OCI-LY7 (cell line): ENCODE measurements at regions not wholly inside any gene's neighbourhood (a gene's known extent, or its start where the extent isn't known, plus 50 kb on each side); places are given as distances from the start of the nearest gene placed in this dataset.

Experiments used
- BruUV-seq: library from RNA; stranded (reverse); fragments of 400-500 nt; replicated peaks from 2 replicates; lab custom pipeline; 2021; lab: Mats Ljungman, UMichigan
- CTCF ChIA-PET: fragments of 300-600 bp; sonication (Branson Sonifier 250); formaldehyde crosslinking; loops from one replicate; lab custom pipeline; 2022; ENCODE audit warnings: antibody characterized with exemption; ENCODE audit not compliant: unreplicated experiment; lab: Charles Lee
- POLR2A ChIA-PET: fragments of 300-600 bp; sonication (Branson Sonifier 250); formaldehyde crosslinking; loops from one replicate; lab custom pipeline; 2022; ENCODE audit warnings: antibody characterized with exemption; lab: Charles Lee
- DNase-seq: peaks from one replicate; pipeline ENCODE4 v3.0.0-alpha.2; 2015; ENCODE audit warnings: low spot score
- H2AFZ ChIP-seq: fragments of 200-600 bp; sonication (generic), shearing (Covaris generic); 2 replicates; pipeline ENCODE4 v1.6.1; 2014; ENCODE audit warnings: mild to moderate bottlenecking, antibody characterized with exemption, low read length, moderate library complexity
- H3K27ac ChIP-seq: fragments of 200-600 bp; sonication (generic); 2 replicates; pipeline ENCODE4 v1.5.1; 2014; ENCODE audit warnings: mixed run types, low read depth, mild to moderate bottlenecking, moderate library complexity, low read length, inconsistent platforms; ENCODE audit not compliant: poor library complexity, severe bottlenecking
- H3K36me3 ChIP-seq: fragments of 200-600 bp; sonication (generic); 2 replicates; pipeline ENCODE4 v1.6.1; 2014; ENCODE audit warnings: mild to moderate bottlenecking, antibody characterized with exemption, low read length, moderate library complexity, mixed read lengths; ENCODE audit not compliant: insufficient read depth
- H3K4me1 ChIP-seq: fragments of 200-600 bp; sonication (generic); 2 replicates; pipeline ENCODE4 v1.5.1; 2014; ENCODE audit warnings: mild to moderate bottlenecking, low read length; ENCODE audit not compliant: insufficient read depth, poor library complexity, severe bottlenecking
- H3K4me2 ChIP-seq: fragments of 200-600 bp; sonication (generic); 2 replicates; pipeline ENCODE4 v1.6.1; 2014; ENCODE audit warnings: mild to moderate bottlenecking, low read length
- H3K4me3 ChIP-seq: fragments of 200-600 bp; sonication (generic); 2 replicates; pipeline ENCODE4 v1.5.1; 2014; ENCODE audit warnings: mild to moderate bottlenecking, low read depth, low read length; ENCODE audit not compliant: poor library complexity, severe bottlenecking
- H3K79me2 ChIP-seq: fragments of 200-600 bp; sonication (generic); 2 replicates; pipeline ENCODE4 v1.6.1; 2016; ENCODE audit warnings: low read depth, mild to moderate bottlenecking, low read length, moderate library complexity, mixed read lengths; ENCODE audit not compliant: insufficient read depth
- H3K9me2 ChIP-seq: fragments of 200-600 bp; sonication (generic); 2 replicates; pipeline ENCODE4 v1.6.1; 2016; ENCODE audit warnings: mild to moderate bottlenecking, low read length, mixed read lengths; ENCODE audit not compliant: insufficient read depth
- H3K9me3 ChIP-seq: fragments of 200-600 bp; sonication (generic); 2 replicates; pipeline ENCODE4 v1.6.1; 2014; ENCODE audit warnings: mild to moderate bottlenecking, mixed run types, low read length, mixed read lengths
- H4K20me1 ChIP-seq: fragments of 200-600 bp; sonication (generic); 2 replicates; pipeline ENCODE4 v1.6.1; 2014; ENCODE audit warnings: mild to moderate bottlenecking, antibody characterized with exemption, low read length, moderate library complexity, mixed read lengths; ENCODE audit not compliant: insufficient read depth
- EZH2phosphoT487 ChIP-seq: fragments of 200-600 bp; sonication (generic); IDR thresholded peaks from 2 replicates; pipeline ENCODE4 v1.6.1; 2018; ENCODE audit warnings: low read depth, borderline replicate concordance, mild to moderate bottlenecking, mixed run types, antibody characterized with exemption, low read length, moderate library complexity, mixed read lengths
- intact Hi-C: fragments of 100-400 bp; cut with micrococcal nuclease; formaldehyde crosslinking; loops from one replicate; pipeline ENCODE4 v1.10.0; 2022; ENCODE audit not compliant: unreplicated experiment
- TF ChIP-seq, protein P1 (sequence below): fragments of 200-600 bp; sonication (generic); conservative IDR thresholded peaks from 2 replicates; pipeline ENCODE4 v1.5.1; 2014; ENCODE audit warnings: mild to moderate bottlenecking, antibody characterized with exemption, low read length, moderate library complexity, mixed read lengths

DNA sequence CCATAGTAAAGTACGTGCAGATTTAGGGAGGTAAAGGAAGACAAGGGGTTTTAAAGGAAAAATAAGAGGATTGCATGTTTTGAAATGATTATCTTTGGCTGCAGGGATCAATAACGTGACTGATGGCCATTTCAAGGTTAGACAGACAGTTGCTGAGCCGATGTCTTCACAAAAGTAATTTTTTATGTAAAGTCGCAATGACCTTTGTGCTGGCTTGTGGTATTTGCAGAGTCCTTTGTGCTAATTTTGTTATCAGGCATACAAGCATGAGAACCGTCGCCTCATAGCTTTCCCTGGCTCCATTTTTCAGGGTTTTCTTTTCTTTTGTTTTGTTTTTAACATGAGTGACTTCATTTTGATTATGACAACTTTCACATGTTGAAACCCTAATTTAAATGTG, 605.7 kb upstream of the GJE1 start:
- H3K9me3 ChIP-seq = no peaks in the 10 kb centered on the region
- intact Hi-C loops = no loop called here
- ChIA-PET CTCF (interaction anchor here (0.5 kb wide), 1 partner anchor 11 kb away, joined by 3 read pairs; no protein-coding TSS in a partner anchor), POLR2A (no interaction called here)
- H3K27ac ChIP-seq = no peak overlapping the region
- H3K4me2 ChIP-seq = no peak overlapping the region
- H3K79me2 ChIP-seq = no peaks in the 10 kb centered on the region
- H3K36me3 ChIP-seq = no peaks in the 10 kb centered on the region
- H2AFZ ChIP-seq = no peak overlapping the region
- BruUV-seq = no TSS peak
- no peak for DNase-seq
- H3K4me1 ChIP-seq = no peaks in the 10 kb centered on the region
- H3K9me2 ChIP-seq = no peaks in the 10 kb centered on the region
- no peaks in the 10 kb centered on the region for H4K20me1 ChIP-seq
- no peak overlapping the region for H3K4me3 ChIP-seq
- TF ChIP-seq, protein P1, sequence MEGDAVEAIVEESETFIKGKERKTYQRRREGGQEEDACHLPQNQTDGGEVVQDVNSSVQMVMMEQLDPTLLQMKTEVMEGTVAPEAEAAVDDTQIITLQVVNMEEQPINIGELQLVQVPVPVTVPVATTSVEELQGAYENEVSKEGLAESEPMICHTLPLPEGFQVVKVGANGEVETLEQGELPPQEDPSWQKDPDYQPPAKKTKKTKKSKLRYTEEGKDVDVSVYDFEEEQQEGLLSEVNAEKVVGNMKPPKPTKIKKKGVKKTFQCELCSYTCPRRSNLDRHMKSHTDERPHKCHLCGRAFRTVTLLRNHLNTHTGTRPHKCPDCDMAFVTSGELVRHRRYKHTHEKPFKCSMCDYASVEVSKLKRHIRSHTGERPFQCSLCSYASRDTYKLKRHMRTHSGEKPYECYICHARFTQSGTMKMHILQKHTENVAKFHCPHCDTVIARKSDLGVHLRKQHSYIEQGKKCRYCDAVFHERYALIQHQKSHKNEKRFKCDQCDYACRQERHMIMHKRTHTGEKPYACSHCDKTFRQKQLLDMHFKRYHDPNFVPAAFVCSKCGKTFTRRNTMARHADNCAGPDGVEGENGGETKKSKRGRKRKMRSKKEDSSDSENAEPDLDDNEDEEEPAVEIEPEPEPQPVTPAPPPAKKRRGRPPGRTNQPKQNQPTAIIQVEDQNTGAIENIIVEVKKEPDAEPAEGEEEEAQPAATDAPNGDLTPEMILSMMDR = no peak
- no peak for TF ChIP-seq EZH2phosphoT487

DNA sequence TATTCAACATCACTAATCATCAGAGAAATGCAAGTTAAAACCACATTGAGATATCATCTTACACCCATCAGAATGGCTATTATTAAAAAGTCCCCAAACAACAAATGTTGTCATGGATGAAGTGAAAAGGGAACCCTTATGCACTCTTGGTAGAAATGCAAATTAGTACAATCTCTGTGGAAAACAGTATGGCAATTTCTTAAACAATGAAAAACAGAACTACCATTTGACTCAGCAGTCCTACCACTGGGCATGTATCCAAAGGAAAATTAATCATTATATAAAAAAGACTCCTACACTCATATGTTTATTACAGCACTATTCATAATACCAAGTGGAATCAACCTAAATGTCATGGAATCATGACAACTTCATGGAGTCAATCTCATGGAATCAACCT, 611.3 kb upstream of the GJE1 start:
- POLR2A ChIA-PET = interaction anchor here (0.8 kb wide), 1 partner anchor 36 kb away, joined by 3 read pairs; no protein-coding TSS in a partner anchor
- no peak for DNase-seq

DNA sequence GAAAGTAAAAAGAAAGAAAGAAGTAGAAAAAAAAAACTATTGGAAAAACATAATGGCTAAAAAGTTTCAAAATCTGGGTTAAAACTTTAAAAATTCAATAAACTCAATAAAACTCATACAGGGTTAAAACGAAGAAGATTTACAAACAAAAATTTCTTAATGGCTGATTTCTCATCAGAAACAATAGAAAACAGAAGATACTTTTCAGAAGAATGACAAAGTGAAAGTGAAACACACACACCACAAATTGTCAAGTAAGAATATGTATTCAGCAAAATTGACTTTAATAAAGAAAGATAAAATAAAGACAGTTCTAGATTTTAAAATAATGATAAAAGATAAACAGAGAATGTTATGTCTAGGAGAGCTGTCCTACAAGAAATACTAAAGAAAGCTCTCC, 618.9 kb upstream of the GJE1 start:
- H3K4me2 ChIP-seq = peak overlapping the region; percentile 9; the same call in 1 of the 2 replicates

More for the DNA sequence above, 611.3 kb upstream of the GJE1 start:
- no peaks in the 10 kb centered on the region for H3K36me3 ChIP-seq
- H3K4me3 ChIP-seq = no peak overlapping the region
- no peaks in the 10 kb centered on the region for H4K20me1 ChIP-seq
- H3K9me2 ChIP-seq = no peaks in the 10 kb centered on the region
- BruUV-seq = no TSS peak
- H3K27ac ChIP-seq = no peak overlapping the region
- no peaks in the 10 kb centered on the region for H3K79me2 ChIP-seq
- TF ChIP-seq EZH2phosphoT487 = no peak
- TF ChIP-seq, protein P1 = no peak
- H3K9me3 ChIP-seq = no peaks in the 10 kb centered on the region
- intact Hi-C loops = no loop called here
- H3K4me2 ChIP-seq = no peak overlapping the region
- no peak overlapping the region for H2AFZ ChIP-seq
- H3K4me1 ChIP-seq = no peaks in the 10 kb centered on the region
- CTCF ChIA-PET = no interaction called here

More for the DNA sequence above, 618.9 kb upstream of the GJE1 start:
- POLR2A ChIA-PET = interaction anchor here (1.7 kb wide), 1 partner anchor 29 kb away, joined by 4 read pairs; no protein-coding TSS in a partner anchor
- Histone ChIP-seq H3K9me2 (no peaks in the 10 kb centered on the region), H3K27ac (no peak overlapping the region), H3K9me3 (no peaks in the 10 kb centered on the region), H3K36me3 (no peaks in the 10 kb centered on the region), H3K79me2 (no peaks in the 10 kb centered on the region), H2AFZ (no peak overlapping the region), H3K4me1 (no peaks in the 10 kb centered on the region), H3K4me3 (no peak overlapping the region), H4K20me1 (no peaks in the 10 kb centered on the region)
- TF ChIP-seq EZH2phosphoT487 = no peak
- TF ChIP-seq, protein P1 = no peak
- no TSS peak for BruUV-seq
- intact Hi-C loops = no loop called here
- DNase-seq = no peak
- CTCF ChIA-PET = no interaction called here
